ENCODE measurements at regions not wholly inside any gene's neighbourhood (a gene's known extent, or its start where the extent isn't known, plus 50 kb on each side); places are given as distances from the start of the nearest gene placed in this dataset.
"Not testable (repeated sequence)": the region's sequence is repeated elsewhere in the genome, so short reads cannot be mapped to it uniquely, and the experiment has no call there.

DNA sequence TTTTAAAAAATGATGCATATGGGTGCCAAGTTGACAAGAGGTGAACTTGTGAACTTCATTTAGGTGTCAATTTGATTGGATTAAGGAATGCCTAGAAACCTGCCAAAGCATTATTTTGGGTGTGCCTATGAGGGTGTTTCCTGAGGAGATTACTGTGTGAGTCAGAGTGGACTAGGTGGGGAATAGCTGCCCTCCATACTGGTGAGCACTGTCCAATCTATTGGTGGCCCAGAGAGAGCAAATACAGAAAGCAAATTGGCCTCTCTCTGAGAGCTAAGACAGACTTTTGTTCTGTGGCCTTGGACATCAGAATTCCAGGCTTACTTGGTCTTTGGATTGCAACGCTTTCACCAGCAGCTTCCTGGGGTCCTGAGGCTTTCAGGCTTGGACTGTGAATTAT lies 388.0 kb downstream of the SUCLG1 start:
- no peak overlapping the region for H3K4me3 ChIP-seq (ENCODE audit: low read depth, low read length)
- in situ Hi-C loops (cut with HindIII; ENCODE audit: low sequenced_read_pairs) = no loop called here
- no peak for DNase-seq (ENCODE audit: low read depth, low spot score)
- TF ChIP-seq, protein P1, sequence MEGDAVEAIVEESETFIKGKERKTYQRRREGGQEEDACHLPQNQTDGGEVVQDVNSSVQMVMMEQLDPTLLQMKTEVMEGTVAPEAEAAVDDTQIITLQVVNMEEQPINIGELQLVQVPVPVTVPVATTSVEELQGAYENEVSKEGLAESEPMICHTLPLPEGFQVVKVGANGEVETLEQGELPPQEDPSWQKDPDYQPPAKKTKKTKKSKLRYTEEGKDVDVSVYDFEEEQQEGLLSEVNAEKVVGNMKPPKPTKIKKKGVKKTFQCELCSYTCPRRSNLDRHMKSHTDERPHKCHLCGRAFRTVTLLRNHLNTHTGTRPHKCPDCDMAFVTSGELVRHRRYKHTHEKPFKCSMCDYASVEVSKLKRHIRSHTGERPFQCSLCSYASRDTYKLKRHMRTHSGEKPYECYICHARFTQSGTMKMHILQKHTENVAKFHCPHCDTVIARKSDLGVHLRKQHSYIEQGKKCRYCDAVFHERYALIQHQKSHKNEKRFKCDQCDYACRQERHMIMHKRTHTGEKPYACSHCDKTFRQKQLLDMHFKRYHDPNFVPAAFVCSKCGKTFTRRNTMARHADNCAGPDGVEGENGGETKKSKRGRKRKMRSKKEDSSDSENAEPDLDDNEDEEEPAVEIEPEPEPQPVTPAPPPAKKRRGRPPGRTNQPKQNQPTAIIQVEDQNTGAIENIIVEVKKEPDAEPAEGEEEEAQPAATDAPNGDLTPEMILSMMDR (IDR thresholded peaks at IDR 0.05; ENCODE audit: low read depth, low read length) = no peak

GRCh38 chr2:84065857-84066256 lies 393.2 kb downstream of the SUCLG1 start:
- TF ChIP-seq, protein P1 (IDR thresholded peaks at IDR 0.05; ENCODE audit: low read depth, low read length) = no peak
- no peak for DNase-seq (ENCODE audit: low read depth, low spot score)
- in situ Hi-C loops (cut with HindIII; ENCODE audit: low sequenced_read_pairs) = no loop called here
- H3K4me3 ChIP-seq (ENCODE audit: low read depth, low read length) = no peak overlapping the region

- no peak for DNase-seq (ENCODE audit: low read depth, low spot score)
- in situ Hi-C loops (cut with HindIII; ENCODE audit: low sequenced_read_pairs) = no loop called here
- no peak overlapping the region for H3K4me3 ChIP-seq (ENCODE audit: low read depth, low read length)
- TF ChIP-seq, protein P1 (IDR thresholded peaks at IDR 0.05; ENCODE audit: low read depth, low read length) = no peak
These were observed 401.0 kb downstream of the SUCLG1 start for GRCh38 chr2:84057917-84058560.

GRCh38 chr2:84055816-84056215 lies 403.3 kb downstream of the SUCLG1 start:
- in situ Hi-C loops (cut with HindIII; ENCODE audit: low sequenced_read_pairs) = no loop called here
- DNase-seq (ENCODE audit: low read depth, low spot score) = no peak

GRCh38 chr2:84054577-84054976 lies 404.5 kb downstream of the SUCLG1 start:
- H3K4me3 ChIP-seq (ENCODE audit: low read depth, low read length); in situ Hi-C loops (cut with HindIII; ENCODE audit: low sequenced_read_pairs); DNase-seq (ENCODE audit: low read depth, low spot score): not testable (repeated sequence)

More at GRCh38 chr2:84055816-84056215, 403.3 kb downstream of the SUCLG1 start:
- TF ChIP-seq, protein P1 (IDR thresholded peaks at IDR 0.05; ENCODE audit: low read depth, low read length) = no peak
- H3K4me3 ChIP-seq (ENCODE audit: low read depth, low read length) = no peak overlapping the region

DNA sequence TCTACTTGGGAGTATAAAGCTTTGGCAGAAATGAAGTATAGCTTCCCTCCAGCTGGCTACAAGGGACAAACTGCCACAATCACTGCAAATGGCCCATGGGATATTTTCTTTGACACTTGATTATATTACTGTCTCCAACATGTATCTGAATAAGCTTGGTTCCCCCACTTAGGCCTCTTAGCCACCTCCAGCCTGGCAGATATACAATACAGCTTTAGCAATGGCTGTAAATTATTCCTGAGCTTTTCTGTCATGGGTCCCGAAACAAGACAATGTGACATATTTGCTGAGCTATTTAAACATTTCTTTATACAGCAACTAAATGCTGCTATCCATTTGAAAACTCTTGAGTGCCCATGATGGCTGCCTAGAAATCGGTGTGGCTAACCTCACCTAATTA lies 406.2 kb downstream of the SUCLG1 start:
- TF ChIP-seq, protein P1 (IDR thresholded peaks at IDR 0.05; ENCODE audit: low read depth, low read length) = no peak
- H3K4me3 ChIP-seq (ENCODE audit: low read depth, low read length) = no peak overlapping the region
- DNase-seq (ENCODE audit: low read depth, low spot score) = no peak
- in situ Hi-C loops (cut with HindIII; ENCODE audit: low sequenced_read_pairs) = no loop called here

DNA sequence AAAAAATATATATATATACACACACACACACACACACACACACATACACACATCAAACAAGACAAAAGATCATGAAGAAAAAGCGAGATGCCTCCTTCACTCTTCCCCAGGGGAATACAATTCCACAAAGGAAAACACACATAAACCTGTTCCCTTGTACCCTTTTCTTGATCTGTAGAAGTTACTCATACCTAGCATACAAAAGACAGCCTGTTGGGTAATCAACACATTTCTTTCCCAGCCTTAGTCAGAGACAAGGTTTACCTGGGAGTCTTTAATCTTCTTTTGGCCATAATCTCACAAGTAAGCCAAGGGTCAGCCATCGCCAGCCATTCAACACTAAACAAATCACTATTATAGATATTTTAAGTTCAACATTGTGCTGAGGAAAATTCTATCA lies 407.0 kb downstream of the SUCLG1 start:
- TF ChIP-seq, protein P1 (IDR thresholded peaks at IDR 0.05; ENCODE audit: low read depth, low read length) = no peak
- DNase-seq (ENCODE audit: low read depth, low spot score) = no peak
- H3K4me3 ChIP-seq (ENCODE audit: low read depth, low read length) = no peak overlapping the region
- in situ Hi-C loops (cut with HindIII; ENCODE audit: low sequenced_read_pairs) = no loop called here

Data from astrocyte of the spinal cord (primary cell).